ENCODE measurements at regions not wholly inside any gene's neighbourhood (a gene's known extent, or its start where the extent isn't known, plus 50 kb on each side); places are given as distances from the start of the nearest gene placed in this dataset.

DNA sequence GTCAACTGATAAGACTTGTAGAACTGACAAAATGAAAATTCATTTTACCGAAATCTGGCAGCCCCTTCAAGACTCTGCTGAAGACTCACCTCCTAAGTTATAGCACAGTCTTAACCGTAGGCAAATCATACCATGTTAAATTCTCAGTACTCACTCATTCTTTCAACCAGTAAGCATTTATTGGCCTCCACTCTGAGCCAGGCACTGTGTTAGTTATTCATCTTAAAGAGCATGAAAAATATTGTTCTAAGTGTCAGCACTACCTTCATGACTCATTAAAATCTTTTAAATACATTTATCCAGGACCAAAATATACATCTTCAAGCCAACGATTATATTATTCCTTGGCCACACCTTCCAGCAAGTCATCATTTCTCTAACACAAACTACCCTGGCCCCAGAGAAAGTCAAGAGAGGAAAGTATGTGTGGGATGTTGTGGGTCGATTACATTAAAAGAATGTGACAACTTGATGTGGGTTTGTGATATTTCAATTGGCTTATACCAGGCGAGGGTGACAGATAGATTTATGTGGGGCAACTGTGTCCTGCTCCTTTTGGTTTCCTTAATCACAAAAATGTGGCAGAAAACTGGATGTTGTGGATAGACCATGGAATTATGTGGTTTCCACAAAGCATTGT, 55.0 kb downstream of the TMEM30B start:
- DNase-seq (ENCODE audit: low read depth in 2 of 2), result no peak

DNA sequence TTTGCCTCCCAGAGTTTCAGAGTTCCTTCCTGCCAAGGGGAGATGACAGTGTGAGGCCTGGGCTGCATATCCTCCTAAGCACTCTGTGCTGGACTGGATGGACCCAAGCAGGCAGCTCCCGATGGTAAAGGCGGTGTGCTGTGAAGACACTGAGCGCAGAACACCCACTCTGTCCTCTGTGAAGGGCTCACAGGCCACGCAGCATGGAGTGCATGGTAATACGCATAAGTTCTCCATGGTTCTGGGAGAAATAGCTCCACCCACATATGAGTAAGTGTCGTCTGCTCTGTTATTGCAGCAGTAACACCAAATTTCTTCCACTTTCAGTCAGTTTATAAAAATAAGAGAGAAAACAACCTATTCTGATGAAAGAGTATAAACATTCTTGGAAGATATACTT, 55.8 kb downstream of the TMEM30B start:
- no peak for DNase-seq (ENCODE audit: low read depth in 2 of 2)

DNA sequence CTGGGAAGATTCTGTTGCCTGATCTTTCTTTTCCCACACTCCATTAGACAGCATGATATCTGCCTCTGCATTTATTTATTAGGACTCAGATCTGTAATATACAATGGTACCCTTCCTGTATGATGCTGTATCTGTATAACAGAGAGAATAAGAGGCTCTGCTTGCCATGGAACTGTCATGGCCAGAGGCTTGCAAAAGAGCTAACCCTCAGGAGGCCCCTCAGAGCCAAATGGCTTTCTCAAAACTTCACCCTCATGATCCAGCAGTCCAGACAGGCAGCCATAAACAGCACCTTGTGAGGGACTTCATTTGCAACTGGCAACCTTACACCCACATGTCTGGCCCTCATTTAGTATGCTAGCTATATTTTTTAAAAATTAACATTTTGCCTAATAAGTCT, 57.6 kb downstream of the TMEM30B start:
- DNase-seq (ENCODE audit: low read depth in 2 of 2), result no peak

DNA sequence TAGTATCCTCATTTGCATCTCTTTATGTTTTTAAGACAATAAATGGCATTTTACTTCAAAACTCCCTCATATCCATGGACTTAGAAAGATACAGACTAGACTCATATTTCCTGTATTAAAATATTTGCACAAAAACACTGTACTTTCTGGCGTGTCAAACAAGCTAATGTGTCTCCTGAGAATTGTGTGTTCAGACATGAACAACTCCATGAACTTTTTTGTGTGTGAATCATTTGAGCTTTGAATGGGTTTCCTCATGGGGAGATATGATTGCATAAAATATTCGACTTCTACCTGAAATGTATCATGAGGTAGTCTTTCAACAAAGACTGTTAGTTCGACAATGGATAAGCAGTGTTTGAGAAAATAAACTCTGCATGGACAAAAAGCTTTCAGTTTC, 58.8 kb downstream of the TMEM30B start:
- DNase-seq (ENCODE audit: low read depth in 2 of 2), result no peak

DNA sequence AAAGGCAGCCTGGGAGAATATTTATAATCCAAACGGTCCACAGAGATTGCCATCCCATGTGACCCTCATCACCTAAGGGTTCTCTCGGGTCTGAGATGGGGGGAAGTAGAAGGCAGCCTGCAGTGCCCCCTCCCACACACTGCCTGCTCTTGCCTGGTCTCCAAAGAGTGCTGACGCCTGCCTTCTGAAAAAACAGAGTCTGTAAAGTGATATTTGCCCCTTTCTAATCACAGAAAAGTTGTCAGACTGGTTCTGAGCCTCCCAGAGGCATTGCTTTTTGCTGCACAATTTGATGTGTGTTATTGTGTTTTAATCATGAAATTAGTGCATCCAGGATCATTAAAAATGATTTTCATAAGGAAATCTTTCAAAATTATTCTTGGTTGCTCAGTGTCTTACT, 59.2 kb downstream of the TMEM30B start:
- no peak for DNase-seq (ENCODE audit: low read depth in 2 of 2)

DNA sequence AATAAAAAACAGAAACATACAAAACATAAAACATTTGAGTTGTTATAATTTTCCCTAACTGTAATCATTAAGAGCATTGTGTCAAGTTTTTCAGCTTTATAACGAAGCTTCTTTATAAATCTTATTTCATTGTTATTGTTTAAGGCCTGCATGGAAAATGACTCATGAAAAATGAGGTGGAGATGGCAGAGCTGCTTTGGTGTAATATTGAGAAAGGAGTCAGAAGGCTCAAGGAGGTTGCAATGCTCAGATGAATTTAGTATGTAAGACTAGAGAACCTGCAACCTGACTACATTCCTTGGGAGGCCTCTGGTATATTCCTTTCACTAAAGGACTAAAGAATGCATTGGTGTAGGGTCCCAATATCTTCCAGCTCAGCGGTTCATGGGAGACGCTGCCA, 61.5 kb downstream of the TMEM30B start:
- DNase-seq (ENCODE audit: low read depth in 2 of 2), result no peak

DNA sequence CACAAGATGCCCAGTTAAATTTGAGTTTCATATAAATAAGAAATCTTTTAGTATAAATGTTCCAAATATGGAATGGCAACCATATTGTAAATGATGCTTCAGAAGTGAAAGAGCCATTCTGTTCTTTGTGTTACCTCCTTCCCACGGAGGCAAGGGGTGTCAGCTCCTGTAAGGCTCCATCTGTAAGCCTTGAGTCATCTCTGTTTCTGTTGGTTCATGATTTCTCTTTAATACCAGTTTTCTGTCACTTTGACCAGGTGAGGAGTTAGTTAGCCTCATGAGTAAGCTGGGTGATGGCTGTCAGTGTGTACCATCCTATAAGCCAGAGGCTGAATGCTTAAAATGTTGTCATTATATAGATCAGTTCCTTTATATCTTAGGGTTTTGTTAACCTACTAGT, 61.9 kb downstream of the TMEM30B start:
- no peak for DNase-seq (ENCODE audit: low read depth in 2 of 2)

DNA sequence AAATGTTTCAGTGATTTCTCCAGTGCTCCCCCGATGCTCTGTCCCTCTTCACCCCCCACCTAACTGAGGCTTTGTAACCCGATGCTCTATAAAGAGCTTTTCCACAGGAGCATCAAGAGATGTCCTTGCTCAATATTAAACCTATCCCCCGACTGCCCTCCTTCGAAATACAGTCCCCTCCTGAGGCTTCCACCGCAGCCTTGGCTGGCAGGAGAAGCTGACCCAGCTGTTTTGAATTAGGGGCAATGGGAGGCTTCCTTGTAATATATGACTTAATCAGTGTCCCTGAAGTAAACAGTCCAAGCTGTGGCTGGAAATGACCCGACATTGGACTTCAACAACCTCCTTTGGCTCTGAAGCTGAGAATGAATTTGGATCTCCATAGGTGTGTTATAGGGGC, 62.4 kb downstream of the TMEM30B start:
- DNase-seq (ENCODE audit: low read depth in 2 of 2), result no peak

DNA sequence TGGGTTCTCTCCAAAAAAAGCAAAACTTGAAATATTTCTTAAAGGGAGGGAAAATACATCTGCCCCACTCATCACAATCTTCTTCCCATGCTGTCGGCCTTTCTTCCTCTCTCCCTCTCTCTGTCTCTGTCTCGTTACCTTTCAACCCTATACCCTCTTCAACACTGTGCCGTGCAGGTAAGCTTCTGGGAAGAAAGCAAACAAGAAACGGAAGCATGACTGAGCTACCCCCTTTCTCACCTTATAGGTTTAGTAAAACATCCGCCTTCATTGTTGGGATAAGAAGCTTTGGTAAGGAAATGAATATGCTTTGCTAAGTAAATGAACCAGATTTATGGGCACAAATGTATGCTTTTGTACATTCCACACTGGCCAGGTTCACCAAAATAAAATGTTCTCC, 63.0 kb downstream of the TMEM30B start:
- no peak for DNase-seq (ENCODE audit: low read depth in 2 of 2)

DNA sequence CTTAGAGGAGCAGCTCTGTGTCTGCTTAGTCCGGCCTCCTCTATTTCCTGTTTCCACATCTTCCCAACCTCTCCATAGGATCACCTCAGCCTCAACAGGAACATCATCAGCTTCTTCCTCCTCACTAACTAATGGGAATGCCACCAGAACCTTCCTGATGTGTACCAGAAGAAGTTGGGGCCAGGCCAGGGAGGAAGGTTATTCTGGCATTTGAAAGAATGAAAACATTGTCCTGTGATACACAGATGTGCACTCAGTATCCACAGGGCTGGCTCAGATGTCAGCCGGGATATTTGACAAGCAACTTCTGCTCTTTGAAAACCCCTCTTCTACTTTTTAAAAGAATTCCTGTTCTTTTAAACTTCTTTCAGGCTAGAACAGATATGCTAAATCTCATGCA, 63.6 kb downstream of the TMEM30B start:
- no peak for DNase-seq (ENCODE audit: low read depth in 2 of 2)

DNA sequence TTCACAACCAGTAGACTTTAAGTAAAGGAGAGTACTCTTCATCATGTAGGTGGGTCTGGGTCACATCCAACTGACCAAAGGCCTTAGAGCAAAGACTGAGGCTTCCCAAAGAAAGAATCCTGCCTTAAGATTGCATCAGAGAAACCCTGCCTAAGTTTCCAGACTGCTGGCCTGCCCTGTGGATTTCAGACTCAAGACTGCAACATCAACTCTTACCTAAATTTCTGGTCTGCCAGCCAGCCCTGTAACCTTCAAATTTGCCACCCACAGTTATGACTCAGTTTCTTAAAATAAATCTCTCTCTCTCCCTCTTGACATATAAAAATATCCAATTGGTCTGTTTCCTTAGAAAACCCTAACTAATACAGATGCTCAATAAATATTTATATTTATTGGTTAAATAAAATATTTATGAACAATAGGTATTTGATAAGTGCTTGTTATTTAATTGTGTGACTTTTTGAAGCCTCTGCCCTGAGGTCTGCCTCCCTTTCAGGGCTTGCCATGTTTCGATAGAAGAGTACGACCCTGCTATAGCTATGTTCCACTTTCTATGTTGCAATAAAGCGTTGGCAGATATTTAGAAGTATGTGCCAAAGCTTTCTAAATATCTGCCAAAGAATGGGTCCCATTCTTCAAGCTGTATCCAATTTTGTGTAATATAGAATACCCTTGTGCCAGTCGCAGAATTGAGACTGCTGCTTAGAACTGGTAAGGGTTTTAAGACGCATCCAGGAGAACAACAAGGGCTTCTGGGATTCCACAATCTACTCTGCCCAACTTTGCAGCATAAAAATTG, 65.7 kb downstream of the TMEM30B start:
- DNase-seq (ENCODE audit: low read depth in 2 of 2), result no peak

DNA sequence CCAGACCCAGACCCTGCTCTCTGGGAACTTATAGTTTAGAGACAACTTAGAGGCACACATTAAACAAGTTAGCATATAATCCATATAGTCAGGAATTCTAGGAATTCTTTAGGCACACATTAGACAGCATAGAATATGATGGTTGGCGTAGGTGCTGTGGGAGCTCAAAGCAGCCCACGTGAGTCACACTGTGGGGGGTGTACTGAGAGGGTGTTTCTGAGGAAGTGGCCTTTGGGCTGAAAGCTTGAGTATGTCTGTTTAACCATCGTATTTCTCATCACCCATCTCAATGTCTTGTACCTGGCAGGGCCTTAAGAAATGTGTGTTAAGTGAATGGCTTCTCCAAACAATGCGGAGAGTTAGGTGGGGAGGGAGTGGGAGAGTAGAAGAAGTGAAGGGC, 67.2 kb downstream of the TMEM30B start:
- no peak for DNase-seq (ENCODE audit: low read depth in 2 of 2)

DNA sequence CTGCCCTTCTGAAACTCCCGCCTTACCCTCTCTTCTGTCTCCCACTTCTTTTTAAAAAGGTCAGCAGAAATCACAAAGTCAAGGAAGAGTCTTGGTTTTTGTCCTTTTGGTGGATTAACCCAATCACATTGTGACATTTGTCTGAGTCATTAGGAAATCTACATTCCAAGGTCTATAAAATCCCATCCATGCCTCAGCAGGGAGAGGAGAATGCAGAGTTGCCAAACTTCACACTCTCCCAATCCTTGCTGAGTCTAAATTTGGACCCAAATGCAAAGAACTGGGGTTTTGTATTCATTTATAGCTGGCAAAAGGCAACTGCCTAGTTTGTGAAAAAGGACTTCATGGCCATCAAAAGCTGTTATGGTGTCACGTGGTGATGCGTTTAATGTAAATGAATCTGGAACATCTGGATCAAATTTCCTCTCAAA, 67.9 kb downstream of the TMEM30B start:
- DNase-seq (ENCODE audit: low read depth in 2 of 2), result no peak

DNA sequence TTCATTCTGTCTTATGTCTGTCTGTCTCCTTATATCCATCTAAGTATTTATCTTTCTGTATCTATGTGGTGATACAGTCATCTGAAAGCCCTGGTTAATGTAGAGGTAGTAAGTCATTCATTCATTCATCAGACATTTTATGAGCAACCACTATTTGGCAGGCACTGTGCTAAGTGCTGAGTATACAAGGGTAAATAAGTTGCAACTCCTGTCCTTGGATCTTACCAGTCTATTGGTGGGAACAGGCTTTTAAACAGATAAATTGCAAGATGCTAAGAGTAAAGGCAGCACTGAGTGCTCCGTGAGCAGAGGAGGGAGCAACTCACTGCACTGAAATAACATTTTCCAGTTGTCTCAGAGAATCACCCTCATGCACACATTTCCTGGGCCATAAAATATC, 68.6 kb downstream of the TMEM30B start:
- DNase-seq (ENCODE audit: low read depth in 2 of 2), result no peak

DNA sequence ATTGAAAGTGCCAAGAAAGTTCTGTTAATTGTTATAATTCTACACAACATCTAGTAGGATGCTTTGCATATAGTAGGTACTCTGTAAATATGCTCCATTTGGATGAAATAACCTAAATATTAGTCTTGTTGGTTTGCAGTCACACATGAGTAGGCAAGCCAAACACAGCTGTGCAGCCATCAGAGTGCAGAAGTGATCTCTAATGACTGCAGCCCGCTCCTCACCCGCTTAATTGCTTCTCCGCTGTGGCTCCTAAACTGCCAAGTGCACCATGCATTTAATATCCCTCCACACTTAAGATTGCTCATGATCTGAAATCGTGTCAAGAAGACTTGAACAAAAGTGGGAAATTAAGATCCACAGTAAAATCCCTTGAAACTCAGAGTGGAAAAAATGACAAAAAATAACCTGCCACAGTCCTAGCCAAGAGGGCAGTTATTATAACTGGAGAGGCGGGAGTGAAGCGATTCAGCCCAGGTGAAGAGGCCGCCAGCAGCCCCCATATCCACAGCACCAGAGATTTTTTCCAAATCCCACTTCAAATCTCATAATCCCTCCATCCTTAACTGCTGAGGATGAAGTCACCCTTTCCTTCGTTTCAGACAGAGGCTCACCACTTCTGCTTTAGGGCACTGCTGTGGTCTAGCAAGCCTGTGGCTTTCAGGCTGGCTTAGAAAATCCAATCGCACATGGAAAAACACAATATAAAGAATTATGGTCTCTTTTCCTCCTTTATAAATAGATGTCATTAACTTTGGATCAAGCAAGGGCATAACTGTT, 69.5 kb downstream of the TMEM30B start:
- DNase-seq (ENCODE audit: low read depth in 2 of 2), result no peak

DNA sequence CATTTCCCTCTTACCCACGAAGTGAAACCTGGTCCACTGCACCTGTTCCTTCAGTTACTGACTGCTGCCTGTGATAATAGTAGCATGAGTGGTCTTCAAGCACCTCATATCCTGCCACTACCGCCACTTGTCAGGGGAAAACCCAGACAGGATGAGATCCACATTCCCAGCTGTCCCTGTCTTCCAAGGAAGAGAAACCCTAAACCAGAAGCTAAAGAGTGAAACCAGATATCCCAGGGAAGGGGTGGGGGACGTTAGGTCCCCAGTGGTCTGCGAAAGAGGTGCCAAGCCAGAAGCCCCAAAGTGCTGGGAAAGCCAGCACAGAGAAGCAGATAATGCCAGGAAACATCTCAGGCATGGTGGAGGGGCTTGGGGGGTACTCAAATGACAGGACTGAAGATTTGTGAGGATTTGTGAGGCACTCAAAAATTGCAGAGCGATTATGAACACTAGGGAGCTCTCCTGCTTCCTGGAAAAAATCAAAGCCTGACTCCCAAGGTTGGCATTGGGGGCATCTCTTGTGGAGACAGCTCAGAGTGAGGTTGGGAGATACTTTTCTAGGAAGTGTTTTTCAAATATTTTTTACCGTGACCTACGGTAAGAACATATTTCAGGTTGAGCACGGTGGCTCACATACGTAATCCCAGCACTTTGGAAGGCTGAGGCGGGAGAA, 77.9 kb downstream of the TMEM30B start:
- no peak for DNase-seq (ENCODE audit: low read depth in 2 of 2)

DNA sequence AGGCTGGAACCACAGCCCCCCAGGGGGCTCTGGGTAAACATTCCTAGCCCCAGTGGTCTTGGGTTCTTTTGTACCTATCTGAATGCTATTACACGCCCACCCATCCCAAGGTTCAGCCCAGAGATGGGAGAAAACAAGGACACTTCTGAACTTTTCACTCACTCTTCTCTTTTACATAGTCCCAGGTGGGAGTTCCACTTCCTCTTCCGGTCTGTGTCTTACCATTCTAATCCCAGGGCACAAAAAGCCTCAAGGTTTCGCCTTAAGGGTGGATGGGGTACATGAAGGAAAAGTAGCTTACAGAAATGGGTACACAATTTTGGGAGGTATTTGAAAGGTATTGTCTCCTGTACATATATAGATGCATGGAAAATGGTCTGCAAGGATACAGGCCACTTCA, 79.0 kb downstream of the TMEM30B start:
- no peak for DNase-seq (ENCODE audit: low read depth in 2 of 2)

DNA sequence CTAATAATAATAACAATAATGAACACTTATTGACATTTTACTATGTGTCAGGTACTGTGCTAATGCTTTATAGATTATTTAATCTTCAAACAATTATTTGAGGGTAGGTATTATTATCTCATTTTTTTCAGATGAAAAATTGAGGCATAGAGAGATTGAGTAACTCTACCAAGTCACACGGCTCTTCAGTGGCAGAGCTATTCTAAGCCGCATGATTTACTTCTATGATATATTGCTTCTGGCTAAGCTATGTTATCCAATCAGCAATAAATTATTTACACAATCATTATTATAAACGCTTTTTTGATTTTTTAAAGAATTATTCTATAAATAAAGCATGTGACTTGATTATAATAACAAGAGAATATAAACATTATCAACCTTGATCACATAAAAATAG, 80.0 kb downstream of the TMEM30B start:
- DNase-seq (ENCODE audit: low read depth in 2 of 2), result no peak

DNA sequence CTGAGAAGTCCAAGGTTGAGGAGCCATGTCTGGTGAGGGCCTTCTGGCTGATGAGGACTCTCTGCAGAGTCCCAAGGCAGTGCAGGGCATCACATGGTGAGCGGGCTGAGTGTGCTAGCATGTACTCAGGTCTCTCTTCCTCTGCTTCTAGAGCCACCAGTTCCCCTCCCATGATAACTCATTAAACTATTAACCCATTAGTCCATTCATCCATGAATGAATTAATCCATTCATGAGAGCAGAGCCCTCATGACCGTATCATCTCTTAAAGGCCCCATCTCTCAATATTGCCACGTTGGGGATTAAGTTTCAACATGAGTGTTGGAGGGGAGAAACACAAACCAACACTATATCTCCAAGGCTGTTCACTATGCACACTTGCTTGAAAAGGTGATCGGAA, 83.7 kb downstream of the TMEM30B start:
- DNase-seq (ENCODE audit: low read depth in 2 of 2), result no peak

DNA sequence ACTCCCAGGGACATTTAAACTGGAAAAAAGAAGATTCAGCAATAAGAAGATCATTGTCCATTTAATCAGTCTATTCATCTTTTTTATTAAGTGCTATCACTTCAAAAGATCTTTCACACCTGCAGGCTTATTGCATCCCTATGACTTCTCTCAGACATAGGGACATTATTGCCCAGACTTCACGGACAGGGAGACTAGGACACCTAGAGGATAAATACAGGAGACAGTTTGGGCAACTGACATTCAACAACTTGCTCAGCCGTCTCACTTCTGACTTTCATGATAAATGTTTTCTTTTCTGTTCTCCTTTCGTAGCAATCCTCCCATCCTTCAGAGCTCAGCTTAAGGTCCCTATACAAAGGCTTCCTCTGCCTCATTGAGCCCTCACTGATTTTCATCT, 84.3 kb downstream of the TMEM30B start:
- no peak for DNase-seq (ENCODE audit: low read depth in 2 of 2)

DNA sequence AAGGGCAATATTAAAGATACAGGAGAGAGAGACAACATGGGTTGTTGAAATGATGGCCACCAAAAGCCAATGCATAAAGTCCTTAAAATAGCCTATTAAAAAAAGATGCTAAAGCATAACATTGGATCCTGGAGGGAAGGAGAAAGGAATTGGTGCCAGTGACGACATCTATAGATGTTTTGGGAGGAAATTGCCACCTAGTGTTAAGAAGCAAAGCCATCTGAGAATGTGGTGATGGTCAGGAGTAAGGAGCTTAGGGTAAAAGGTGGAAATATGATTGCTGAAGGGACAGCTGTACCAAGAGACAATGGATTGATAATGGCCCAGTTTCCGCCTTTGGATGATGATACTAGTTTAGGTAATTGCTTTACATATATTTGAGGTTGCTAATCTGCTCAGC, 85.1 kb downstream of the TMEM30B start:
- DNase-seq (ENCODE audit: low read depth in 2 of 2), result no peak

DNA sequence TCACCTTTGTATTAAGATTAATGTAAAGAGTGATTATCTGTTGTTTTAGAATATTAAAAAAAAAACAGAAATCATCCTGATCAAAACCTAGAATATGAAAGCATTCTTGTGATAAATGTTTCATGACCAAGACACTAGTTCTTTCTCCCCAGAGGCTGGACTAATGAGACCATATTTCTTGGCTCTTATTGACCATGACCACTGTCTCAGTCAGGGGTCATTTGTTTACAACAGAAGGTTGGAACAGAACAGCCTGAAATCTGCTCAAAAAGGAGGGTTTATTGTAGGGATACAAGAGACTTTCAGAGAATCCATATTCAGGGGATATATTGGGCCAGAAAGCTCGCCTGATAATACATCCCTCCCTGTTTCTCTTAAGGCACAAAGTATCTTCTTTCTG, 87.7 kb downstream of the TMEM30B start:
- DNase-seq (ENCODE audit: low read depth in 2 of 2), result no peak
